GM03348 (cell line): ENCODE measurements at regions not wholly inside any gene's neighbourhood (a gene's known extent, or its start where the extent isn't known, plus 50 kb on each side); places are given as distances from the start of the nearest gene placed in this dataset.
A peak's percentile ranks its signal among the peaks of the same experiment; 100 is the strongest.

Source experiments
- DNase-seq: peaks from one replicate; pipeline ENCODE4 v3.0.0; 2012; ENCODE audit warnings: low spot score

GRCh38 chr3:161156936-161157335 lies 51.8 kb upstream of the B3GALNT1 start:
- no peak for DNase-seq

GRCh38 chr3:161161603-161162002 lies 56.5 kb upstream of the B3GALNT1 start:
- no peak for DNase-seq

- peak; percentile 47 for DNase-seq
Measured at GRCh38 chr3:161163297-161163696, 57.8 kb upstream of the NMD3 start.

- no peak for DNase-seq
Measured at GRCh38 chr3:161166051-161166450, 55.1 kb upstream of the NMD3 start.

GRCh38 chr3:161171113-161171512 lies 50.0 kb upstream of the NMD3 start:
- DNase-seq, result peak; percentile 82
